Embryonic facial prominence (tissue), 1 donor: ENCODE measurements at regions not wholly inside any gene's neighbourhood (a gene's known extent, or its start where the extent isn't known, plus 50 kb on each side); places are given as distances from the start of the nearest gene placed in this dataset.
"Not testable (repeated sequence)": the region's sequence is repeated elsewhere in the genome, so short reads cannot be mapped to it uniquely, and the experiment has no call there.

ENCODE experiments used
- DNase-seq: peaks from one replicate; pipeline ENCODE4 v3.0.0-alpha.2; 2016; ENCODE audit errors: extremely low spot score

- DNase-seq: no peak
Measured at GRCh38 chr13:86579662-86580061, 780.4 kb upstream of the SLITRK6 start.

GRCh38 chr13:86581706-86582105 lies 782.5 kb upstream of the SLITRK6 start:
- DNase-seq: no peak

GRCh38 chr13:86584301-86584700 lies 785.1 kb upstream of the SLITRK6 start:
- no peak for DNase-seq

- DNase-seq: peak; percentile 53
Measured at GRCh38 chr13:86585835-86586234, 786.6 kb upstream of the SLITRK6 start.

GRCh38 chr13:86591862-86592261 lies 792.6 kb upstream of the SLITRK6 start:
- DNase-seq: no peak

GRCh38 chr13:86601351-86601750 lies 802.1 kb upstream of the SLITRK6 start:
- no peak for DNase-seq

- DNase-seq: no peak
Measured at GRCh38 chr13:86606264-86606663, 807.0 kb upstream of the SLITRK6 start.

- DNase-seq: no peak
Measured at GRCh38 chr13:86608701-86609100, 809.5 kb upstream of the SLITRK6 start.

GRCh38 chr13:86633346-86633745 lies 834.1 kb upstream of the SLITRK6 start:
- no peak for DNase-seq

- not testable (repeated sequence) for DNase-seq
Measured at GRCh38 chr13:86651171-86651570, 852.0 kb upstream of the SLITRK6 start.

- DNase-seq: no peak
Measured at GRCh38 chr13:86653009-86653408, 853.8 kb upstream of the SLITRK6 start.

- DNase-seq: no peak
Measured at GRCh38 chr13:86655561-86655960, 856.3 kb upstream of the SLITRK6 start.

- DNase-seq: no peak
Measured at GRCh38 chr13:86660090-86660489, 860.9 kb upstream of the SLITRK6 start.

GRCh38 chr13:86665842-86666241 lies 866.6 kb upstream of the SLITRK6 start:
- DNase-seq: no peak

- DNase-seq: no peak
Measured at GRCh38 chr13:86673931-86674431, 874.8 kb upstream of the SLITRK6 start.

- no peak for DNase-seq
Measured at GRCh38 chr13:86681223-86681622, 882.0 kb upstream of the SLITRK6 start.

- DNase-seq: no peak
Measured at GRCh38 chr13:86684402-86684801, 885.2 kb upstream of the SLITRK6 start.

- DNase-seq: no peak
Measured at GRCh38 chr13:86689911-86690310, 890.7 kb upstream of the SLITRK6 start.

- no peak for DNase-seq
Measured at GRCh38 chr13:86692291-86692690, 893.1 kb upstream of the SLITRK6 start.

GRCh38 chr13:86710013-86710412 lies 910.8 kb upstream of the SLITRK6 start:
- DNase-seq: no peak

- no peak for DNase-seq
Measured at GRCh38 chr13:86710896-86711295, 911.7 kb upstream of the SLITRK6 start.

GRCh38 chr13:86714495-86714894 lies 915.3 kb upstream of the SLITRK6 start:
- no peak for DNase-seq

- no peak for DNase-seq
Measured at GRCh38 chr13:86725105-86725504, 925.9 kb upstream of the SLITRK6 start.

GRCh38 chr13:86729206-86729605 lies 930.0 kb upstream of the SLITRK6 start:
- no peak for DNase-seq

GRCh38 chr13:86731987-86732386 lies 932.8 kb upstream of the SLITRK6 start:
- DNase-seq: no peak
